RPMI7951 (cell line): ENCODE measurements at regions not wholly inside any gene's neighbourhood (a gene's known extent, or its start where the extent isn't known, plus 50 kb on each side); places are given as distances from the start of the nearest gene placed in this dataset.
"Not testable (repeated sequence)": the region's sequence is repeated elsewhere in the genome, so short reads cannot be mapped to it uniquely, and the experiment has no call there.

Source experiments
- DNase-seq: peaks from one replicate; pipeline ENCODE4 v3.0.0-alpha.2; 2012; ENCODE audit warnings: low read depth

DNA sequence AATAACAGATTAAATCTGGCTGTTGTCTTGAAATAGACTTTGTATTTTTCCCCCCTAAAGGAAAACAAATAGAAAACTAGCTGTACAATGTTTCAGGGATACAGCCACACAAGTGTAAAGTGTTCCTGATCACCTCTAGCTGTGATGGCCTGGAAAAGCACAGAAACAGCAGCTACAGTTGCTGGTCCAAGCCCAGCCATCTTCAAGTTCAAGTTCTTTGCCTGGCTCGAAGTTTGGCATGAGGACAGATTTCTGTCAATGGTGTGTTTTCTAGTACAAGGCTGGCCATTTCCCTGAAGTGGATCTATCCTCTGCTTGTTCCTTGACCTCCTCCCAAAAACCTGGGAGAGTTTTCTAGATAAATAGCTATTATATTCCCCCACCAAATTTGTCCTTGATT is 272.2 kb upstream of the ADRA1B start:
- DNase-seq = no peak

DNA sequence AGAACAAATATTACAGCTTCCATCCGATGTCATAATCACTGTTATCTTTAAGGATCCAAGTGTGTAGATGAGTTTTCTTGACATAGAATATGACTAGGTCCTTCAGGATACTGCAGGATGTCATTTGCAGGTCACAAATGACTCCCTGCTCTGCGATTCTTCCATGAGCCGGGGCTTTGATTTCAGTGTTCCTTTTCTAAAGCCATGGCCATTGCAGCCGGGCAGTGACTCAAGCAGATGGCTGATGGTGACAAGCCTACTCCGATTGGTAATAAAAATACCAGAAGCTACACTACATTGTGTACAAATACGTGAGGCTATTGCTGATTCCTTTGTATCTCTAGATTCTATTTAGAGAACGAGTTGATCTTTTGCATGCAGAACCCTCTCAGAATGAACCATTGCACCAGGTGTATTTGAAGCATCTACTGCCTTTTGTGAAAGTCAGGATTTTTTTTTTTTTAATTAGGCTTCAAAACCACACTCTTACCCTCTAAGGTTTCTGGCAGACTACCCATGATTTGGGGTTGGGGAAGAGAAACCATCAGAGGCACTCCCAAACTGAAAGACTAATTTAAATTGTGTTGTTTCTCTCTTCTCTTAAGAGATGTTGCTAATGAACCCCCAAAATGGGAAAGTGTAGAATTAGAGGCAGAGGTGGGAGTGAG is 271.0 kb upstream of the ADRA1B start:
- DNase-seq = no peak

DNA sequence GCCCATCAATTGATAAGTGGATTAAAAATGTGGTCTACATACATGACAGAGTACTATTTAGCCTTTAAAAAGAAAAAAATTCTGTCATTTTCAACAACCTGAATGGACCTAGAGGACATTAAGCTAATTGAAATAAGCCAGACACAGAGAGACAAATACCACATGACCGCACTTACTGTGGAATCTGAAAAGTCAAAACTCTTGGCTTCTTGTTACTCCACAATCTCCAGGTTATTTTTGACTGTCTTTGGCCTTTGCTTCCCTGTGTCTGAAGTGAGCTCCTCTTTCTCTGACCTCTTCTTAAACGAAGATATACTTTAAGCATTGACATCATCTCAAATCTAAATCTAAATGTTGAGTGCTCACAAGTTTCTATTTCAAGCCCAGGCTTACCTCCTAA is 265.5 kb upstream of the ADRA1B start:
- no peak for DNase-seq

DNA sequence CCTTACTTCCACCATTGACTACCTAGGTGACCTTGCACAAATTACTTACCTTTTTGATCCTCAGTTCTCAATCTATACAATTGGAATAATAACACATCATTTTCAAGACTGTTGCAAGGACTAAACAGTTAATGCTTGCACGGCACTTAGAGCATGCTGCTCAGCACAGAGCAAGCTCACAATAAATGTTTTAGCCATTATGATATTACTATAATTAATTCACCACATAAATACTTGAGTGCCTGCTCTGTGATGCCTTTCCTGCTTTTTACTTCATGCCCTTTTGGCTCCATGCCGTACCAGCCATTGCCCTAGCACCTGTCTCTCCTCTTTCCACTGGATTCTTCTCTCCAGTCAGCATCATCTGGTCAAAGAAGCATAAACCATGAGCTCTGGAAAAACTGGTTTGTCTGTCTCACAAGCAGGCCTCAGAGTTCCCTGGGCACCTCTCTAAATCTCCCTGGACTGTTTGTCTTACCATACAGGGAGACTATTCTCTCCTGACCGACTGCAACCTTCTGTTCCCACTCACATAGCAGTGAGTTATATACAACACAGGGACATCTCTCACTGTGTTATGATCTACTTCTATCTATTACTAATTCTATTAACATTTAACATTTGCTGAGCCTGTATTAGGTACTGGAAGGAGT is 260.4 kb upstream of the ADRA1B start:
- no peak for DNase-seq

DNA sequence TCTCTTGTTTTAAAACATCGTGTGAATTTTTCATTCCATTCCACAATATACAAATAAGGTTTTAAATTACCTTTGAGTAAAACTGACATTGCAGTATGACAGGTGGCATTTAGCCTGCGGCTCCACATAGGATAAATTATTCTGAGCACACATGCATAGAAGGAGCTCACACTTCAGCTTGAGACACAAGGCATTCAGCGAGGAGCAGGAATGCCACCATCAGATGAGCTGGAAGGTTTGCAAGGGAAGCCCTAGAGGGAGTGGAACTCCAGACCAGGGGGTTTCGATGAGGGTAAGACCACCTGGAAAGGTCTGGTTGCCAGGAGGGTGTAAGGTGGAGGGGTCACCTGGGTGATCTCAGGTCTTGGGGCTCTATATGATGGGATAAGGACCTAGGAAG is 259.0 kb upstream of the ADRA1B start:
- DNase-seq = no peak

DNA sequence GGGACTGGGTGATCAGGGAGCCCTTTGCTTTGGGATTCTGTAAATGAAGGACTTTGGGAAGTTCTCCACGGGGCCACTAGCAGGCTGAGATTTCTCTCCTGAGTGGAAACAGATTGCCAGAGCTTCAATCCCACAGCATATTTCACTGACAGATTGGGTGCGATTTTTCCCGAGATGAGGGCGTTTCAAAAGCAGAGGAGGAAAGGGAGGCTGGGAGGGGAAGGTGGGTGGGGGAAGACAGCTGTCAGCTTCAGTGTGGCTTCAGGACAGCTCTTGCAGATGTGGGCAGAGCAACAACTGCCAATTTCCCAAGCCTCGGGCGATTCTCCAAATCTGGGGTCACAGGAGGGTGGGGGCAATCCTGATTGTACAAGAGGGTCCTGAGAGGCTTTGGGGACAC is 258.5 kb upstream of the ADRA1B start:
- DNase-seq = no peak

DNA sequence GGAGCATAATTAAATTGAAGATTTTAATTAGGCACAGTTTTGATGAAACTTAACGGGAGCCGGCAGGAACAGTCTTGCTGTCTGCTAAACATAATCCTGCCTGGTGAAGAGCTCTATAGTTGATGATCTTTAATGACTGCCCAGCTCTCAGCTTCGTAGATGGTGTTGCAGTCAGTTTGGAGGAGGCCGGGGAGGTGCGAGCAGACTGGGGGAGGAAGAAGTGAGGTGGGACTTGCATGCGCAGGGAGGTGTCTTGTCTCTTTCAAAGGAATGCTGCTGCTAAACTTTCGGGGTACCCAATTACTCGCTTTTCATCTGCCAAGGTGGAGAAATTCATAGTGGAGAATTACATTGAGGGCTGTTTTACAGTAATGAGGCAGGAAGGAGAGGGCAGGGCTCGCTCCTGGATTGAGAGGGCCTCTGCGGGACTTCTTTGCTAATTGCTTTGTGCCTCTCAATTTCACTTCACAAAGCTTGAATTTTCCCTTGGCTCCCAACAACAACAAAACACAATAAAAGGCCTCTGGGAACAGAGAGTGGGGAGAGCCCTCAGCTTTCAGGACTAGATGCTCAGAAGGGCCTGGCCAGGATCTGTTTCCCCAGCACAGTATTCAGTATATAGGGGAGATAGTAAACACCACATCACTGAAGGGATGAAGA is 257.9 kb upstream of the ADRA1B start:
- DNase-seq = no peak

DNA sequence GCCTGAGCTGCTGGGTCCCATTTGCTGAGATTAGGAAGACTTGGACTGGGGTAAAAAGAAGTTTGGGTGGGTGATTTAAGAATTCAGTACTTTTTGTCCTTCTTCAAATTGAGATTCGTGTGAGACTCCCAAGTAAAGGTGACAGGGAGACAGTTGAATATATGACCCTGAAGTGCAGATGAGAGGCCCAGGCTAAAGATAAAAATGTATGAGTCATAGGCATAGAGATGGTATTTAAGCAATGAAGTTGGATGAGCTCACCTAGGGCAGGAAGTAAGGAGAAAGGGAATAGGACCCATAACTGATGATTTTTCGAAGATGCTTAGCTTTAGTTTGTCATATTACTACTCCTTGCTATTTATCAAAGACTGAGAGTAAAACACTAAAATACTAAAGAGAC is 255.9 kb upstream of the ADRA1B start:
- no peak for DNase-seq

DNA sequence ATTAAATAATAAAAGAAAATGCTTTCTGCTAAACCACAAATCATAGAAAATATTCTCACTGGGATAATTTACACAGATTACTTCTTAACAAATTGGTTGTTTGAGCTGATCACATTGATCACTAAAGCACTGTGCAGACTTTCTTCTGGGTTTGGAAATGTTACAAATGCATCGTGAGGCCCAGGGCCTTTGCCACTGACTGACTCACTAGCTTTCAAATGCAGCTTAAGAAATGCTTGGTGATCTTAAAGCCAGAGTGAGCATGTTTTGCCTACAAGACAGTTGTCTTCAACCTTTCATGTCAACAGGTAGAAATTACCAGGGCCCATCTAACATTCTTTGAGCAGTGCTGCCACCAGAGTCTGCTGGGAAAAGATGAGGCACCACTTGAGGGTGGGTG is 252.3 kb upstream of the ADRA1B start:
- no peak for DNase-seq

DNA sequence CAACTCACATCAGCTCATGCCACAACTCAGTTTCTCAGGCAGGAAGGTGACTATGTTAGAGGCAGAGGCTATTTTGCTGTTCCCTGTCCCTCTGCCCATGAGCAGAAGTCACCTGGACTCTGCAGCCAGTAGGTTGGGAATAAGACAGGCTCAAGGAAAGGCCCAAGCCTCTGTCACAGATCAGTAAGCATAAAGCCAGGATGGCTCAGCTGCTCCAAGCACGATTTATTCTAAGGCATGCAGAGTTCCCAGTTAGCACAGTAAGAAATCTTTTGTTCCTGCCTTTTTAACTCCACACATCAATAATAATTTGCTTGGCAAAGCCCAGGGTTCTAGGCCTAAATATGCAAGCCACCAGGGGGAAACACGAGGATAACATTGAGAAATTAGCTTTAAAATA is 249.0 kb upstream of the ADRA1B start:
- DNase-seq = no peak

DNA sequence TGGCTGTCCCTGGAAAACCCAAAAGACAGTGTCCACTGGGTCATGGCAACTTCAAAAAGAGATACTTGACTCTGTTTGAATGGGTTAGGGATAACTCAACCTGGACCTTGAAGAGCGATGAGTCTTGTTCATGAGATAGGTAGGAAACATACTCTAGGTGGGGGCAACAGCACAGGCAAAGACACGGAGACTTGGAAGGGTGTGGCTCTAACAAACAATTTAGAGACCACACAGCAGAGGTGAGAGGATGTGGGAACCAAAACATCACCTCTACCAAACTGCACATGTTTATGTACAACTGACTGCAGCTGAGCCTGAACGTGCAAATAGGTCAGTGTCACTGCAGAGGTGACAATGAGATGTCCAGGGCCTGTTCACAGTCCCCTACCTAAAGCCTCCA is 247.7 kb upstream of the ADRA1B start:
- DNase-seq = no peak

DNA sequence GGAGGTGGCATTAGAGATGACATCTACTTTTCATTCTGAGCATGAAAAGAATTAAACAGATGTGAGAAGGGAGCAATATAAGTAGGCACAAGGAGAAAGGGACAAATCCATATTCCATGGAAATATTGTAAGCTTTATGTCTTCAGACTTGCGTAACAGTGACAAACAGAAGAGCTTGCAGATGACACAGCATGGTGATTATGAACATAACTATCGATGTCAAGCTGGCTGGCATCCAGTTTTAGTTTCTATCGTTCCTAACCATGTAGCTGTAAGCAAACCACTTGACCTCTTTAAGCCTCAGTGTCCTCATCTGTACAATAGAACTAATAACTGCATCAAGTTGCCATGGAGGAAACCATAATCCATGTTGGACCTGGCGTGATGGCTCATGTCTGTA is 246.7 kb upstream of the ADRA1B start:
- no peak for DNase-seq

DNA sequence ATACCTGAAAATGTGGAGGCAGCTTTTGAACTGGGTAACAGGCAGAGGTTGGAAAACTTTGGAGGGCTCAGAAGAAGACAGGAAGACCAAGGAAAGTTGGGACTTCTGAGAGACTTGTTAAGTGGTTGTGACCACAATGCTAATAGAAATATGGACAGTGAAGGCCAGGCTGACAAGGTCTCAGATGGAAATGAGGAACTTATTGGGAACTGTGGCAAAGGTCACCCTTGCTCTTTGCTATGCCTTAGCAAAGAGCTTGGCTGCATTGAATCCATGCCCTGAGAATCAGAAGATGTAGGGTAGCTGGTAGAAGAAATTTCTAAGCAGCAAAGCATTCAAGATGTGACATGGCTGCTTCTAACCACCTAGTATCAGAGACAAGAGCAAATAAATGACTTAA is 244.4 kb upstream of the ADRA1B start:
- no peak for DNase-seq

DNA sequence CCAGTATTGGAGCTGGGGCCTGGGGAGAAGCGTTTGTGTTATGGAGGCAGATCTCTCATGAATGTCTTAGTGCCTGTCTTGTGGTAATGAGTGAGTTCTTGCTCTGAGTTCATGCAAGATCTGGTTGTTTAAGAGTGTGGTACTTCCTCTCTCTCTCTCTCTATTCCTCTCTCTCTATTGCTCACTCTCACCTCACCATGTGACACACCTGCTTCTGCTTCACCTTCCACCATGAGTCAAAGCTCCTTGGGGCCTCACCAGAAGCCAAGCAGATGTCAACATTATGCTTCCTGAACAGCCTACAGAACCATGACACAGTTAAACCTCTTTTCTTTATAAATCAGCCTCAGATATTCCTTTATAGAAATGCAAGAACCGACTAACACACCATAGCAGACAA is 242.7 kb upstream of the ADRA1B start:
- DNase-seq = no peak

DNA sequence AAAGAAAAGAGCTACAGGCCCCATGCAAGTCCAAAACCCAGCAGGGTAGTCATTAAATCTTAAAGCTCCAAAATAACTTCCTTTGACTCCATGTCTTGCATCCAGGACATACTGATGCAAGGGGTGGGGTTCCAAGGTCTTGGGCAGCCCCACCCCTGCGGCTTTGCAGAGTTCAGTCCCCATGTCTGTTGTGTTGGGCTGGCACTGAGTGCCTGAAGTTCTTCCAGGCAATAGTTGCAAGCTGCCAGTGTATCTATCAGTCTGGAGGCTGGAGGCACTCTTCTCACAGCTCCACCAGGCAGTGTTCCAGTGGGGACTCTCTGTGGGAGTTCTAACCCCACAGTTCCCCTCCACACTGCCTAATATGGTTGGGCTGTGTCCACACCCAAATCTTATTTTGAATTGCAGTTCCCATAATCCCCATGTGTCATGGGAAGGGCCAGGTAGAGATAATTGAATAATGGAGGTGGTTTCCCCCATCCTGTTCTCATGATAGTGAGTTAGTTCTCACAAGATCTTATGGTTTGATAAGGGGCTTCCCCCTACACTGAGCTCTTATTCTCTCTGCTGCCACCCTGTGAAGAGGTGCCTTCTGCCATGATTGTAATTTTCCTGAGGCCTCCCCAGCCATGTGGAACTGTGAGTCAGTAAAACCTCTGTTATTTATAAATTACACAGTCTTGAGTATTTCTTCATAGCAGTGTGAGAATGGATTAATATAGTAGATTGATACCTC is 237.5 kb upstream of the ADRA1B start:
- DNase-seq = no peak

DNA sequence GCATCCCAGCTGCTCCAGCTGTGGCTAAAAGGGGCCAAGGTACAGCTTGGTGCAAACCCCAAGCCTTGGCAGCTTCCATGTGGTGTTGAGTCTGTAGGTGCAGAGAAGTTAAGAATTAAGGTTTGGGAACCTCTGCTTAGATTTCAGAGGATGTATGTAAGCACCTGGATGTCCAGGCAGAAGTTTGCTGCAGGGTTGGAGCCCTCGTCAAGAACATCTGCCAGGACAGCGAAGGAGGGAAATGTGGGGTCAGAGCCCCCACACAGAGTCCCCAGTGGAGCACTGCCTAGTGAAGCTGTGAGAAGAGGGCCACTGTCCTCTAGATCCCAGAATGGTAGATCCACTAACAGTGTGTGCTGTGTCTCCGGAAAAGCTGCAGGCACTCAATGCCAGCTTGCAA is 236.2 kb upstream of the ADRA1B start:
- no peak for DNase-seq

DNA sequence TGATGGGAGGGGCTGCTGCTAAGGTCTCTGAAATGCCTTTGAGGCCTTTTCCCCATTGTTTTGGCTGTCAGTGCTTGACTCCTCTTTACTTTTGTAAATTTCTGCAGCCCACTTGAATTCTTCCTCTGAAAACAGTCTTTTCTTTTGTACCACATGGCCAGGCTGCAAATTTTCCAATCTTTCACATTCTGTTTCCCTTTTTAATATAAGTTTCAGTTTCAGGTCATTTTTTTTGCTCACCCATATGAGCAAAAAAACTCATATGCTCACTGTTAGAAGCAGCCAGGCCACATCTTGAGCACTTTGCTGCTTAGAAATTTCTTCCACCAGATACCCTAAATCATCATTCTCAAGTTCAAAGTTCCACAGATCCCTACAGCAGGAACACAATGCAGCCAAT is 234.6 kb upstream of the ADRA1B start:
- no peak for DNase-seq

DNA sequence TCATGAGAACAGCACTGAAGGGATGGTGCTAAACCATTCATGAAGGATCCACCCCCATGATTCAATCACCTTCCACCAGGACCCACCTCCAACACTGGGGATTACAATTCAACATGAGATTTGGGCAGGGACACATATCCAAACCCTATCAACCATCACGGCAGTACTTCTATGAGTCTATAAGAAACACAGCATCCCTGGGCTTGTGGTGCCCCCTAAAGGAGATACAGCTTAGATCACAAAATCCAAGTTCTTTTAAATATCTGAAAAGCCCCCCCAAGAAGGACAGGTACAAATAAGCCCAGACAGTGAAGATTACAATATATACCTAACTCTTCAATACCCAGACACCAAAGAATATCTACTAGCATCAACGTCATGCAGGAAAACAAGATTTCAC is 233.7 kb upstream of the ADRA1B start:
- DNase-seq = no peak

DNA sequence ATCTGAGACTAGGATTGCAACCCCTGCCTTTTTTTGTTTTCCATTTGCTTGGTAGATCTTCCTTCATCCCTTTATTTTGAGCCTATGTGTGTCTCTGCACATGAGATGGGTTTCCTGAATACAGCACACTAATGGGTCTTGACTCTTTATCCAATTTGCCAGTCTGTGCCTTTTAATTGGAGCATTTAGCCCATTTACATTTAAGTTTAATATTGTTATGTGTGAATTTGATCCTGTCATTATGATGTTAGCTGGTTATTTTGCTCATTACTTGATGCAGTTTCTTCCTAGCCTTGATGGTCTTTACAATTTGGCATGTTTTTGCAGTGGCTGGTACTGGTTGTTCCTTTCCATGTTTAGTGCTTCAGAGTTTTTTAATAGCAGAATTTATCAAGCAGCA is 228.4 kb upstream of the ADRA1B start:
- DNase-seq = not testable (repeated sequence)

DNA sequence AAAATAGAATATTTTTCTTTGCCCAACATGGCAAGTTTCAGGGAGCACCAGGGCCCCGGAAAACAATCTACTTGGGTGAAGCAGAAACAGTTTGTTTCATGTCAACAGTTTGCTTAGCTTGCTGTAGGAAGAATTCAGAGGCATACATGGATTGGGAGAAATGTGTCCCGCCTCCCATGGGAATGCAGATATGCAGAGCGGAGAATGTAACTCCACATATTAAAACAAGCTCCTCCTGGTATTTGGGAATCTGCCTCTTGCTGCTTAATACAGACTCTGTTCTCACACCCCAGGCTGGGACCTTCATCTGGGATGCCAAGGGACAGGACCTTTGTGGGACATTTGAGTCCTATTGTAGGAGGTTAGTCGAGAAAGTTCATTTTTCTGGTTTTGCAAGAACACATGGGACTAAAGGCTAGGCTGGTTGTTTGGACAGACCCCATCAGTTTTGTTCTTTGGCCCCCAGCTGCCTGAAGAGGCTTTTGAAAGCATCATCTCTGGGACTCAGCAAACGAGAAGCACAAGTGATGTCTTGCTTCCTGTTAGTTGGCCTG is 220.5 kb upstream of the ADRA1B start:
- no peak for DNase-seq

DNA sequence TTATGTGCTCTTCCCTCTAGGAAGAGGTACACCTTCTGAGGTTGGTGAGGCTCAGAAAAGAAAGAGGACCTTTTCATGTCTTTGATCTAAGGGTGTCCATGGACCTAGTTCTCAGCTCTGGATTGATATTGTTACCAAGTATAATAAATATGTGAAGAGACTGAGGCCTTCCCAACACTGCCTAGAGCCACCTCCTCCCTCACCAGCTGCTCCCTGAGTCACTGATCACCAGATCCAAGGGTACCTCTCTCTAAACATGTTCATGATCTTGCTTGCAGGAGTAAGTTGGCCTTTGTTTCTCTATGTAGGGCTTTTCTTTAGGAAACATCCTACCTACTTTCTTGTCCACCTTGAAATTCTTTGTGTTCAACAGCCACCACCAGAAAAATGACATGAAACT is 218.8 kb upstream of the ADRA1B start:
- DNase-seq = no peak

DNA sequence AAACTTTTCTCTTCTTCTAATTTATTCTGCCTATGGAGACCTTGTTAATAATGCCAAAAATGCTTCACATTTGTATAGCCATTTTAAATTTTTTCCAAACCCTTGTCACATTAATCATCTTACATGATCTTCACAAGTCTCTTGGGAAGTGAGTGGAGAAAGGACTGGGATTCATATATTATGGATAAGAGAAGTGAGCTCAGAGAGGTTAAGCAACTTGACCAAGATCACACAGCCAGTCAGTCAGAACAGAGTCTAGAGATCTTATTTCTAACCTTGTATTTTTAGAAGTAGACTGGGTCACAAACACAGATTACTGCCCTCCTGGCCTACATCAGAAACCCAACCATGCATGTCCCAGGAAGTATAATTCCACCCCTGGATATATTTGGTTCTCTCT is 218.0 kb upstream of the ADRA1B start:
- DNase-seq = no peak

DNA sequence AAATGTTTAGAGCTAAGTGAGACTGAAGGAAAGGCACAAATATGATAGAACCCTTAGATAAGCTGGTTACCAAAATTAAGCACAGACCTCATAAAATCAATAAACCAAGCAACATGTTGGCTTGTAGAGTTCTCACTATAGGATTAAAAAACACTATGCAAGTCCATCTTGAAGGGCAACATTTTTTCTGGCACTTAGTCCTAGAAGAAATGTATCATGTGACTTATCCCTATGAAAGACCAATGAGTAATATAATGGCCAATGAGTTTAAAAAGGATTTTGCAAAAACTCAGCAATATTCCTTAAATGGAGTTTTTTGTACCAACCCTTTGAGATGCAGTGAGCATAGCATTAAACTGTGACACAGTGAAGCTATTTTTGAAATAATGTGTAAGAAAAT is 216.3 kb upstream of the ADRA1B start:
- no peak for DNase-seq
